Activated T-cell treated with anti-CD3 and anti-CD28 coated beads, Interleukin-2, amount 50 U/mL, for 4 hours (primary cell): ENCODE measurements at regions not wholly inside any gene's neighbourhood (a gene's known extent, or its start where the extent isn't known, plus 50 kb on each side); places are given as distances from the start of the nearest gene placed in this dataset.
"Not testable (repeated sequence)": the region's sequence is repeated elsewhere in the genome, so short reads cannot be mapped to it uniquely, and the experiment has no call there.

Source experiments
- ATAC-seq, 2 donors: fragments of 200-7000 bp; cut with Tn5 transposase; one replicate each; pipeline ENCODE4 v1.10.0; 2021
- DNase-seq: peaks from one replicate; pipeline ENCODE4 v3.0.0-alpha.2; 2020
- H3K27me3 Mint-ChIP-seq: one replicate; pipeline ENCODE4 v1.8.0; 2021; ENCODE audit warnings: low read depth, mixed read lengths
- H3K36me3 Mint-ChIP-seq: one replicate; pipeline ENCODE4 v1.8.0; 2022; ENCODE audit warnings: mixed read lengths; ENCODE audit not compliant: insufficient read depth
- H3K4me1 Mint-ChIP-seq: one replicate; pipeline ENCODE4 v1.8.0; 2021; ENCODE audit warnings: low read depth, mixed read lengths
- H3K4me3 Mint-ChIP-seq: one replicate; pipeline ENCODE4 v1.8.0; 2021; ENCODE audit warnings: mild to moderate bottlenecking, moderate library complexity, mixed read lengths
- H3K9me3 Mint-ChIP-seq: one replicate; pipeline ENCODE4 v1.8.0; 2021; ENCODE audit warnings: mixed read lengths

DNA sequence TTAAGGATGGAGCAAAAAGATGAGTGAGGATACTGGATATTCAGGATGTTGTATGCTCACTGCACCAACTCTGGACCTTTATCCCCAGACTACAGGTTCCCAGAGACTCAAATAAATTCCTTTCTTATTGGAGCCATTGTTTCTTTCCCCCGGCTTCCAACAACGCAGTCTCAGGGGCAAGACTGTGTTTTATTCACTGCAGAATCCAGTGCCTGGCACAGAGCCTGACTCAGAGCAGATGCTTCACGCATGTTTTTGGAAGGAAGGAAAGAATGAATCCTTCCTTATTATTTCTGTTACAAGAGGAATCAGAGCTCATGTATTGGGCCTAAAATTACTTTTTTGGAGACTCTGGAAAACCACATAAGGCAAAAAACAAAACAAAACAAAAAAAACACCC lies 96.0 kb upstream of the VGLL4 start:
- H3K4me1 Mint-ChIP-seq: no peaks in the 10 kb centered on the region
- no peak overlapping the region for H3K4me3 Mint-ChIP-seq
- ATAC-seq (no peak), DNase-seq (no peak)
- no peaks in the 10 kb centered on the region for H3K9me3 Mint-ChIP-seq
- no peaks in the 10 kb centered on the region for H3K36me3 Mint-ChIP-seq
- H3K27me3 Mint-ChIP-seq: no peaks in the 10 kb centered on the region

- ATAC-seq: no peak
- H3K9me3 Mint-ChIP-seq: no peaks in the 10 kb centered on the region
- H3K4me1 Mint-ChIP-seq: no peaks in the 10 kb centered on the region
- H3K36me3 Mint-ChIP-seq: no peaks in the 10 kb centered on the region
- H3K4me3 Mint-ChIP-seq: no peak overlapping the region
- no peaks in the 10 kb centered on the region for H3K27me3 Mint-ChIP-seq
- DNase-seq: no peak
These were observed 95.4 kb upstream of the VGLL4 start for GRCh38 chr3:11739123-11739522.

DNA sequence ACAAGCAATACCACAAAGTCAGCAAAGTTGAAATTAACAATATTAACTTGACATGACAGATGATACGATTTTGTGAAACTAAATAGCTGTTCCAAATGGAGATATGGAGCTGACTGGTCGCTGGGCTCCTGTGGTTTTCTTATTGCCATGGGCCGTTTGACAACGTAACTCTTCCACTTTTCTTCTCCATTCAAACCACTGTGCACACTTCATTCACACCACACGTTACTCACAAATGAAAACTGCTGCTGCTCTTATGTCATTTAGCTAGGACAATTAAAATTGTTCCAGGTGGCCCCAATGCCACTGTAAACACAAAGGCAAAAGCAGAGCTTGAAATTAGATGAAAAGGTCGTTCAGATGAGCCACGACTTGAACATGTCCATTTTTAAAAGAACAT lies 94.0 kb upstream of the VGLL4 start:
- no peaks in the 10 kb centered on the region for H3K4me1 Mint-ChIP-seq
- ATAC-seq: no peak
- no peak for DNase-seq
- no peaks in the 10 kb centered on the region for H3K9me3 Mint-ChIP-seq
- H3K4me3 Mint-ChIP-seq: no peak overlapping the region
- H3K27me3 Mint-ChIP-seq: no peaks in the 10 kb centered on the region
- no peaks in the 10 kb centered on the region for H3K36me3 Mint-ChIP-seq

DNA sequence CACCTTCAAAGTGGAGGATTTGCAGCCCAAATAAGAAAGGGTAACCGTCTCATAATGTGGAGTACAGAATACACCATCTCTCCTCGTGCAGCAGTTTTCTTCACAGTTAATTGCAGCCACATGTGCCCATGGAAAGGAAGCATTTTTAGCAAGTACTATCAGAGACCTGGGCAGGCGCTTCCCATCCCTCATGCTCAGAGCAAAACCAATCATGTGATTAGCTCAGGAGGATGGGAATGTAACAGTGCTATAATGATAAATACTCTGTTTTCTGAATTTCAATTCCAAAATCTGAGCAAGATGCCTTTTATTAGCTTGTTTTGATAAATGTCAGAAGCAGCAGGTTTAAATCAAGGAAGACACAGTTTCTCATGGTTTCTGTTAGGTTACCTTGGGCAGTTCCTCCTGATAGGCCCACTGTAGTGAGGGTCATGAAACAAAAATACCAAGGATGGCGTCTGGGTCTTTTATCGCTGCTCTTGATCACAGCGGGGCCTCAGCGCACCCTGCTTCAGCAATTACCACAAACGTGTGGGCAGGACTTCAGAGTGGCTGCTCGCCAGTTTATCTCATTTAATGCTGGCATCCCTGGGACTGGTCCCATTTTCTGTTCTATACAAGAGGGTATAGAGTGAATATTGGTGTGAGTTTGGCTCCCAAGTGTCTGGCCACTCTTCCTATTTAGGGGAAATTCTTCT lies 92.6 kb upstream of the VGLL4 start:
- Mint-ChIP-seq H3K27me3 (no peaks in the 10 kb centered on the region), H3K4me1 (no peaks in the 10 kb centered on the region), H3K36me3 (no peaks in the 10 kb centered on the region), H3K9me3 (no peaks in the 10 kb centered on the region), H3K4me3 (no peak overlapping the region)
- ATAC-seq (no peak), DNase-seq (no peak)

GRCh38 chr3:11735638-11736037 lies 91.9 kb upstream of the VGLL4 start:
- H3K4me1 Mint-ChIP-seq: no peaks in the 10 kb centered on the region
- H3K36me3 Mint-ChIP-seq: no peaks in the 10 kb centered on the region
- H3K27me3 Mint-ChIP-seq: peaks cover 2% of the 10 kb centered on the region
- DNase-seq: no peak
- no peak for ATAC-seq
- H3K9me3 Mint-ChIP-seq: no peaks in the 10 kb centered on the region
- H3K4me3 Mint-ChIP-seq: no peak overlapping the region

DNA sequence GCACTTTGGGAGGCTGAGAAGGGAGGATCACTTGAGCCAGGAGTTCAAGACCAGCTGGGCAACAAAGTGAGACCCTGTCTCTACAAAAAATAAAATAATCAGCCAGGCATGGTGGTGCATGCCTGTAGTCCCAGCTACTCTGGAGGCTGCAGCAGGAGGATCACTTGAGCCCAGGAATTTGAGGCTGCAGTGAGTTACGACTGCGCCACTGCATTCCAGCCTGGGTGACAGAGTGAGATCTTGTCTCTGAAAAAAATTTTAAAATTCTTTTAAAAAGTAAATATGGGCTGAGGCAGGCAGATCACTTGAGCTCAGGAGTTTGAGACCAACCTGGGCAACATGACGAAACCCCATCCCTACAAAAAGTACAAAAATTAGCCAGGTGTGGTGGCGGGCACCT lies 91.4 kb upstream of the VGLL4 start:
- not testable (repeated sequence) for H3K36me3 Mint-ChIP-seq, DNase-seq, H3K9me3 Mint-ChIP-seq, H3K4me3 Mint-ChIP-seq, H3K27me3 Mint-ChIP-seq, H3K4me1 Mint-ChIP-seq, ATAC-seq

- H3K36me3 Mint-ChIP-seq: no peaks in the 10 kb centered on the region
- ATAC-seq (no peak), DNase-seq (no peak)
- peaks cover 2% of the 10 kb centered on the region for H3K27me3 Mint-ChIP-seq
- no peaks in the 10 kb centered on the region for H3K9me3 Mint-ChIP-seq
- H3K4me3 Mint-ChIP-seq: no peak overlapping the region
- H3K4me1 Mint-ChIP-seq: no peaks in the 10 kb centered on the region
These were observed 90.2 kb upstream of the VGLL4 start for GRCh38 chr3:11733914-11734313.

- no peaks in the 10 kb centered on the region for H3K9me3 Mint-ChIP-seq
- peaks cover 22% of the 10 kb centered on the region for H3K27me3 Mint-ChIP-seq
- H3K36me3 Mint-ChIP-seq: no peaks in the 10 kb centered on the region
- DNase-seq: no peak
- H3K4me1 Mint-ChIP-seq: peaks cover 2% of the 10 kb centered on the region
- ATAC-seq: no peak
- H3K4me3 Mint-ChIP-seq: no peak overlapping the region
These were observed 83.5 kb upstream of the VGLL4 start for GRCh38 chr3:11727207-11727606.

DNA sequence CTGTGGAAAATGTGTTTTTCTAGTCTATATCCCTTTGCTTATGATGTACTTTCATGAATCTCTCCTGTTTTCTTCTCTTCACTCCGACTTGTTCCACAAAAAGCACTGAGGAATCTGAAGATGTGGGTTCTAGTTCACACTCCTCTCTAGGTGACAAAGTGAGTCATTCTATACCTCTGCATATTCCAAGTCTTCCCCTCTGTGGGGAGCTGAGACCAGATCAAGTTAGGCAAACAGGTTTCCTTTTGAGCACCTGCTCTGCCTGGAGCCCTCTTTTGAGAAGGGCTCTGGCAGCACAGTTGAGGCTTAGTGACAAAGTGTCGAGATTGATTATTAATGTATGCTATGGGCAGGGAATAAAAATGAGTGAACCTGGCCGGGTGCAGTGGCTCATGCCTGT lies 82.4 kb upstream of the VGLL4 start:
- Mint-ChIP-seq H3K4me3 (no peak overlapping the region), H3K4me1 (peaks cover 3% of the 10 kb centered on the region), H3K27me3 (peaks cover 22% of the 10 kb centered on the region), H3K9me3 (no peaks in the 10 kb centered on the region), H3K36me3 (no peaks in the 10 kb centered on the region)
- DNase-seq (no peak), ATAC-seq (no peak)

- DNase-seq, H3K36me3 Mint-ChIP-seq, H3K9me3 Mint-ChIP-seq, ATAC-seq, H3K4me3 Mint-ChIP-seq, H3K4me1 Mint-ChIP-seq: not testable (repeated sequence)
- H3K27me3 Mint-ChIP-seq: peaks cover 20% of the 10 kb centered on the region
These were observed 81.6 kb upstream of the VGLL4 start for GRCh38 chr3:11725340-11725641.

GRCh38 chr3:11724615-11725339 lies 81.1 kb upstream of the VGLL4 start:
- H3K9me3 Mint-ChIP-seq: no peaks in the 10 kb centered on the region
- ATAC-seq (no peak), DNase-seq (no peak)

GRCh38 chr3:11721479-11721878 lies 77.8 kb upstream of the VGLL4 start:
- no peaks in the 10 kb centered on the region for H3K36me3 Mint-ChIP-seq
- peaks cover 17% of the 10 kb centered on the region for H3K27me3 Mint-ChIP-seq
- ATAC-seq: no peak
- no peaks in the 10 kb centered on the region for H3K9me3 Mint-ChIP-seq
- H3K4me3 Mint-ChIP-seq: no peak overlapping the region
- H3K4me1 Mint-ChIP-seq: peaks cover 22% of the 10 kb centered on the region
- no peak for DNase-seq

More at GRCh38 chr3:11724615-11725339, 81.1 kb upstream of the VGLL4 start:
- Mint-ChIP-seq H3K4me1 (peaks cover 9% of the 10 kb centered on the region), H3K27me3 (peaks cover 20% of the 10 kb centered on the region), H3K36me3 (no peaks in the 10 kb centered on the region), H3K4me3 (no peak overlapping the region)

DNA sequence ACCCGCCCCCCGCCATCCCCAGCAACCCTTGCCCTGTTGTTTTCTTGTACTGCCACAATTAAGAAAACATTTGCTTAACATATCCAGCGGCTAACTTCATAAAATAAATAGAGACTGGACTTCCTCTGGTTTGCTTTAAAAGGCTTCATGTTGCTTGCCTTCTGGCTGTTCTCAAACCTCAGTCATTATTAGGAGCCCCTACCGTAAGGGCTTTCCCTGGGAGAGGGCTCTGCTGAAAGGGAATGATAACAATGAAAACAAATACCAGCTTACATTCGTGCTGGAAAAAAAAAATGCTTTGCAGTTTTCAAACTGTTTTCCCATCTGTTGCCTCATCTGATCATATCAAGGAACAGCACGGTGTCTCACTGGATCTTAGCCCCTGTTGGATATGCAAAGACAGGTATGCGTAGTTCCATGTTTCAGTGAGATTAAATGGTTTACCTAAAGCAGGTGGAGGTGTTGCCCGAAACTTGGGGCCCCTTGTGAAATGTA lies 77.2 kb upstream of the VGLL4 start:
- H3K27me3 Mint-ChIP-seq: peaks cover 14% of the 10 kb centered on the region
- H3K9me3 Mint-ChIP-seq: no peaks in the 10 kb centered on the region
- peak overlapping the region; percentile 84 for H3K4me3 Mint-ChIP-seq
- ATAC-seq (no peak), DNase-seq (no peak)
- peaks cover 22% of the 10 kb centered on the region for H3K4me1 Mint-ChIP-seq
- H3K36me3 Mint-ChIP-seq: no peaks in the 10 kb centered on the region

DNA sequence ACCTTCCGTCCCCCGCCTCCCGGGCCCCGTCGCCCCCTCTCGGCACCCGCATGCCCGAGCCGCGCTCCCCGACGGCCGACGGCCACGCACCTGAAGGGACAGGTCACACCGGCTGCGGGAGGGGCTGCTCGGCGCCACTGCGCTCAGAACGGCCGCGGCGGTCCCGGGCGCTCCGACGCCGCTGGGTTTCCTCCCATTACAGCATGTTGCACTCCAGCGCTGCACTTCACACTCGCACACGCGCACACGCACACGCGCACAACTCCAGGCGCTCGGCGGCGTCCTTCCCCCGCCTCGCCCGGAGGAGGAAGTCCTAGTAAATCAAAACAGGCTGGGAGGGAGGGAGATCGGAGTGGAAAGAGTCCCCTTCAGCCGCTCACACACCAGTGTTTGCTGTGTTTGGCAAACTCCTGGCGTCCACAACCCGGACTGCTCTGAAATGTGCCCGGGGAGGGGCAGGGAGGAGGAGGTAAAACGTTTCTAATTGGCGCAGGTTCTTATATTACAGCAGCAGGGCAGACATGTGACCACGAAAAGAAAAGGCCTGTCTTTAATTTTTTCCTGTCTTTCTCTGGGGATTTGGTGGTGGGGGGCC lies 76.7 kb upstream of the VGLL4 start:
- ATAC-seq: peak; percentile 53 to 57
- H3K4me3 Mint-ChIP-seq: peak overlapping the region; percentile 84
- H3K9me3 Mint-ChIP-seq: no peaks in the 10 kb centered on the region

More for the DNA sequence above, 76.7 kb upstream of the VGLL4 start:
- Mint-ChIP-seq H3K4me1 (peaks cover 22% of the 10 kb centered on the region), H3K27me3 (peaks cover 9% of the 10 kb centered on the region), H3K36me3 (no peaks in the 10 kb centered on the region)
- DNase-seq: peak; percentile 37
